Colonic mucosa (tissue), 4 donors: ENCODE measurements at regions not wholly inside any gene's neighbourhood (a gene's known extent, or its start where the extent isn't known, plus 50 kb on each side); places are given as distances from the start of the nearest gene placed in this dataset.
"Not testable (repeated sequence)": the region's sequence is repeated elsewhere in the genome, so short reads cannot be mapped to it uniquely, and the experiment has no call there.

Source experiments
- DNase-seq: peaks from one replicate; pipeline ENCODE4 v3.0.0-alpha.2; 2020
- H3K27ac ChIP-seq: fragments of 200-600 bp; one replicate; pipeline ENCODE4 v1.8.0; 2021
- H3K27me3 ChIP-seq: fragments of 200-600 bp; one replicate; pipeline ENCODE4 v1.8.0; 2021
- H3K36me3 ChIP-seq: fragments of 200-600 bp; one replicate; pipeline ENCODE4 v1.8.0; 2021
- H3K4me1 ChIP-seq: fragments of 200-600 bp; one replicate; pipeline ENCODE4 v1.8.0; 2021; ENCODE audit warnings: mild to moderate bottlenecking
- H3K4me3 ChIP-seq: fragments of 200-600 bp; one replicate; pipeline ENCODE4 v1.8.0; 2021
- H3K9ac ChIP-seq, 2 donors: one replicate each; pipeline ENCODE4 v1.7.0; 2013; ENCODE audit warnings: control low read depth in 2 of 2, low read depth in 2 of 2, low read length in 2 of 2
- H3K9me3 ChIP-seq: fragments of 200-600 bp; one replicate; pipeline ENCODE4 v1.8.0; 2021
- CTCF ChIP-seq: fragments of 200-600 bp; IDR thresholded peaks from one replicate; pipeline ENCODE4 v1.8.0; 2022; ENCODE audit warnings: antibody characterized with exemption, mild to moderate bottlenecking
- intact Hi-C: fragments of 100-400 bp; cut with DNase I; formaldehyde crosslinking; loops from one replicate; pipeline ENCODE4 v1.14.1; 2022
- donor health status: healthy.
- donor health status: DM: no; HTN: no; CAD: no.
- donor health status: DM: no; HTN: no; CAD: no.

GRCh38 chr4:187396106-187396505, 599.5 kb upstream of the ZFP42 start:
- no peak overlapping the region for H3K27ac ChIP-seq
- intact Hi-C loops, result no loop called here
- no peak overlapping the region for H3K9ac ChIP-seq

GRCh38 chr4:187408447-187408846, 587.1 kb upstream of the ZFP42 start:
- H3K27ac ChIP-seq, intact Hi-C loops, H3K27me3 ChIP-seq, H3K4me3 ChIP-seq, H3K4me1 ChIP-seq, H3K9ac ChIP-seq, DNase-seq, H3K36me3 ChIP-seq, H3K9me3 ChIP-seq: not testable (repeated sequence)

More at GRCh38 chr4:187396106-187396505, 599.5 kb upstream of the ZFP42 start:
- Histone ChIP-seq H3K27me3 (no peaks in the 10 kb centered on the region), H3K36me3 (no peaks in the 10 kb centered on the region), H3K4me1 (no peaks in the 10 kb centered on the region), H3K9me3 (no peaks in the 10 kb centered on the region), H3K4me3 (no peak overlapping the region)
- no peak for TF ChIP-seq CTCF
- DNase-seq, result no peak

GRCh38 chr4:187413564-187414358, 581.8 kb upstream of the ZFP42 start:
- intact Hi-C loops, result no loop called here
- TF ChIP-seq CTCF, result no peak
- Histone ChIP-seq H3K9me3 (no peaks in the 10 kb centered on the region), H3K27me3 (no peaks in the 10 kb centered on the region), H3K27ac (no peak overlapping the region), H3K9ac (no peak overlapping the region), H3K4me1 (no peaks in the 10 kb centered on the region), H3K36me3 (no peaks in the 10 kb centered on the region), H3K4me3 (no peak overlapping the region)
- no peak for DNase-seq

- TF ChIP-seq CTCF, result no peak
- DNase-seq, result no peak
- Histone ChIP-seq H3K4me1 (no peaks in the 10 kb centered on the region), H3K36me3 (no peaks in the 10 kb centered on the region), H3K4me3 (no peak overlapping the region), H3K9ac (no peak overlapping the region), H3K27ac (no peak overlapping the region), H3K9me3 (no peaks in the 10 kb centered on the region), H3K27me3 (no peaks in the 10 kb centered on the region)
- intact Hi-C loops, result no loop called here
These were observed 580.9 kb upstream of the ZFP42 start for GRCh38 chr4:187414716-187415115.

- intact Hi-C loops, result no loop called here
These were observed 580.3 kb upstream of the ZFP42 start for GRCh38 chr4:187415231-187415630.

More at GRCh38 chr4:187415231-187415630, 580.3 kb upstream of the ZFP42 start:
- no peaks in the 10 kb centered on the region for H3K36me3 ChIP-seq
- no peak overlapping the region for H3K27ac ChIP-seq
- H3K4me3 ChIP-seq, result no peak overlapping the region
- H3K4me1 ChIP-seq, result no peaks in the 10 kb centered on the region
- no peak overlapping the region for H3K9ac ChIP-seq
- no peak for DNase-seq
- no peaks in the 10 kb centered on the region for H3K9me3 ChIP-seq
- TF ChIP-seq CTCF, result no peak
- H3K27me3 ChIP-seq, result no peaks in the 10 kb centered on the region
